Colonic mucosa (tissue), 4 donors: ENCODE measurements at regions not wholly inside any gene's neighbourhood (a gene's known extent, or its start where the extent isn't known, plus 50 kb on each side); places are given as distances from the start of the nearest gene placed in this dataset.
"Not testable (repeated sequence)": the region's sequence is repeated elsewhere in the genome, so short reads cannot be mapped to it uniquely, and the experiment has no call there.

Experiments
- DNase-seq: peaks from one replicate; pipeline ENCODE4 v3.0.0-alpha.2; 2020
- H3K27ac ChIP-seq: fragments of 200-600 bp; one replicate; pipeline ENCODE4 v1.8.0; 2021
- H3K27me3 ChIP-seq: fragments of 200-600 bp; one replicate; pipeline ENCODE4 v1.8.0; 2021
- H3K36me3 ChIP-seq: fragments of 200-600 bp; one replicate; pipeline ENCODE4 v1.8.0; 2021
- H3K4me1 ChIP-seq: fragments of 200-600 bp; one replicate; pipeline ENCODE4 v1.8.0; 2021; ENCODE audit warnings: mild to moderate bottlenecking
- H3K4me3 ChIP-seq: fragments of 200-600 bp; one replicate; pipeline ENCODE4 v1.8.0; 2021
- H3K9ac ChIP-seq, 2 donors: one replicate each; pipeline ENCODE4 v1.7.0; 2013; ENCODE audit warnings: control low read depth in 2 of 2, low read depth in 2 of 2, low read length in 2 of 2
- H3K9me3 ChIP-seq: fragments of 200-600 bp; one replicate; pipeline ENCODE4 v1.8.0; 2021
- CTCF ChIP-seq: fragments of 200-600 bp; IDR thresholded peaks from one replicate; pipeline ENCODE4 v1.8.0; 2022; ENCODE audit warnings: antibody characterized with exemption, mild to moderate bottlenecking
- intact Hi-C: fragments of 100-400 bp; cut with DNase I; formaldehyde crosslinking; loops from one replicate; pipeline ENCODE4 v1.14.1; 2022
- donor health status: healthy.
- donor health status: DM: no; HTN: no; CAD: no.
- donor health status: DM: no; HTN: no; CAD: no.

DNA sequence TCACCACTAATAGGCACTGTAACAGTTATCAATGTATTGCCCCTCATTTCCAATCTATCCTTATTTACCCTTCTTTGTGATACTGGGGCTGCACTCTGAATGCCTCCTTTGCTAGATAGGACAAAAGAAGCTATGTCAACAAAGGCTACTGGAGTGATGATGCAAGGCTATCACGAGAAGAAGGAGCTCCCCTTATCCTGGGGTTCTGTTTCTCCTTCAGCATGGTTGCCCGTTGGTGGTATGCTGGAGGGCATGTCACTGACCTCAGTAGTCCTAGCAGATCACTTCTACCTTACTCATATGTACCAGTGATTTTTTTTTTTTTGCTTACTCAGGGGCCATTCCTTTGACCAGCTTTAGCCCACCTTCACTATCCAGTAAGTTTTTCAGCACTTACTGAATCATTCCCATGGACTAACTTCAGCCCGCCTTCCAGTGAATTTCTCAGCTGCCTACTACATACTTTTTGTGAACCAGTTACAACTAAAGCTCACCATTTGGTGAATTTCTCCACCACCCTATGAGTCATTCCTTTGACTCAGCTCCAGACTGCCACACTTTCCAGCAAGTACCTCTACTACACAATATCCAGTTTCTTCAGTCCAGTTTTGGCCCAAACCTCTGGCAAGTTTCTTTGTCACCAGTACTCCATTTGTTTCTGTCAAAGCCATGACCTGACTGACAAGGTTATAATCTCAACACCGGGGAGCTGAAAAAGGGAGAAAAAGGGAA, 944.5 kb downstream of the KCNT2 start:
- H3K4me1 ChIP-seq, result no peaks in the 10 kb centered on the region
- DNase-seq, result no peak
- TF ChIP-seq CTCF, result no peak

DNA sequence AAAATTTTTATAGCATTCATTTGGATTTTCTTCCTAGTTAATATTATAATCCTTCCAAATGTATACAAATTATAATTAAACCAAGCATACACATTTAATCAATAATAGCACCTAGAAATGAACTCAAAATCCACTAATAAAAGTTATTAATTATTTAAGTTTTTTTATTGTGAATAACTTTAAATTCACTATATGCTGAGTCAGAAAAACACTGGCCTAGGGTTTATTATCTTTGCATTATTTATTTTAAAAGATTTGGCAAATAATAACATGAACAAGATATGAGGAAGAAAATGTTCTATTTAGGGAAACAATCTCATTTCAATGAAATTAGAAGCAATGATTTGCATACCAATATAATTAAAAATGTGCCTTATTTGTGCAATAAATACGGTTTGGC, 951.5 kb downstream of the KCNT2 start:
- no peaks in the 10 kb centered on the region for H3K27me3 ChIP-seq
- TF ChIP-seq CTCF, result no peak
- H3K36me3 ChIP-seq, result no peaks in the 10 kb centered on the region
- H3K27ac ChIP-seq, result no peak overlapping the region
- H3K4me3 ChIP-seq, result no peak overlapping the region
- no peaks in the 10 kb centered on the region for H3K4me1 ChIP-seq
- intact Hi-C loops, result no loop called here
- no peak overlapping the region for H3K9ac ChIP-seq
- no peak for DNase-seq
- no peaks in the 10 kb centered on the region for H3K9me3 ChIP-seq

More for the DNA sequence above, 944.5 kb downstream of the KCNT2 start:
- H3K9me3 ChIP-seq, result no peaks in the 10 kb centered on the region
- no peak overlapping the region for H3K4me3 ChIP-seq
- H3K9ac ChIP-seq, result no peak overlapping the region
- no peaks in the 10 kb centered on the region for H3K36me3 ChIP-seq
- no peak overlapping the region for H3K27ac ChIP-seq
- H3K27me3 ChIP-seq, result no peaks in the 10 kb centered on the region
- intact Hi-C loops, result no loop called here

DNA sequence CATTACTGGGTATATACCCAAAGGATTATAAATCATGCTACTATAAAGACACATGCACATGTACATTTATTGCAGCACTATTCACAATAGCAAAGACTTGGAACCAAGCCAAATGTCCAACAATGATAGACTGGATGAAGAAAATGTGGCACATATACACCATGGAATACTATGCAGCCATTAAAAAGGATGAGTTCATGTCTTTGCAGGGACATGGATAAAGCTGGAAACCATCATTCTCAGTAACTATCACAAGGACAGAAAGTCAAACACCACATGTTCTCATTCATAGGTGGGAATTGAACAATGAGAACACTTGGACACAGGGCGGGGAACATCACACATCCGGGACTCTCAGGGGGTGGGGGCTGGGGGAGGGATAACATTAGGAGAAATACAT, 959.4 kb downstream of the KCNT2 start:
- H3K4me1 ChIP-seq, H3K27me3 ChIP-seq, H3K4me3 ChIP-seq, H3K36me3 ChIP-seq, DNase-seq, H3K9ac ChIP-seq, H3K27ac ChIP-seq, H3K9me3 ChIP-seq, intact Hi-C loops: not testable (repeated sequence)

- H3K4me3 ChIP-seq, result no peak overlapping the region
- no peak overlapping the region for H3K27ac ChIP-seq
- H3K27me3 ChIP-seq, result no peaks in the 10 kb centered on the region
- H3K4me1 ChIP-seq, result no peaks in the 10 kb centered on the region
- no peaks in the 10 kb centered on the region for H3K36me3 ChIP-seq
- H3K9me3 ChIP-seq, result no peaks in the 10 kb centered on the region
- TF ChIP-seq CTCF, result no peak
- H3K9ac ChIP-seq, result no peak overlapping the region
- intact Hi-C loops, result no loop called here
- DNase-seq, result no peak
Observed at GRCh38 chr1:195637539-195637938, 970.7 kb downstream of the KCNT2 start.

DNA sequence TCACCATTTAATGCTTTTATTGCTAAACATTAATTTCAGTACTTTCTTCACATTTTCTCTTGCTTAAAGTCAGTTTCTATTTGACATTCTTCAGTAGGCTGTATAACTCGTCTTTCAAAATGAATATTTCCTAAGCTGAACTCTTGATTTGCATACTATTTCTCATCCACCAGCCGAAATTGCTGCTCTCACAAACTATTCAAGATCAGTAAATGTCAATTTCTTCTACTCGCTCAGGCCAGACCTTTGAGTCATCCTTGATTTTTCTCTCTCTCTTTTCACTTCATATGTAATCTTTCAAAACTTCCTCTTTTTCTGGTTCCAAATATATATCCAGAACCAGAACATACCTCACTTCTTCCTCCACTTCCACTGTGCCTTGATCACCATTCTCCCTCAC, 990.0 kb downstream of the KCNT2 start:
- no peak for TF ChIP-seq CTCF
- H3K27me3 ChIP-seq, result no peaks in the 10 kb centered on the region
- H3K9me3 ChIP-seq, result no peaks in the 10 kb centered on the region
- H3K9ac ChIP-seq, result no peak overlapping the region
- no peak overlapping the region for H3K27ac ChIP-seq
- no peaks in the 10 kb centered on the region for H3K4me1 ChIP-seq
- DNase-seq, result no peak
- H3K36me3 ChIP-seq, result no peaks in the 10 kb centered on the region
- H3K4me3 ChIP-seq, result no peak overlapping the region
- intact Hi-C loops, result no loop called here

DNA sequence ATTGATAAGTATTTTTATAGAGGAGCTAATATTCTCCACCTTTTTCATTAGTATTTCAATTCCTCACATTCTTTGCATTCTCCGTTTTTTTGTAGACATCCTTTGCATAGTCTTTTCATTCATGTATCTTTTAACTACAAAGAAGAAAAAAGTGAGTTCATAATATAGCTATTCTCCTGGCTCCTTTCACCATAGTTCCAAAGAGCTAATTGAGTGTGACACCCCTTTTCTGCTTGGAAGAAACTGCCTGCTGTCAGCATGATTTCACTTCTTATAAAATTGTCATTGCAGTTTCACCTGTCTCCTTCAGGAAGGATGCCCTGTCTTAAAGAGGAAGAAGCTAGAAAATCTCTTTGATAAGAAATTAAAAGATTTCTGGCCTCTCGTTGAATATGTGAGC, 991.1 kb downstream of the KCNT2 start:
- Histone ChIP-seq H3K4me3 (no peak overlapping the region), H3K4me1 (no peaks in the 10 kb centered on the region), H3K36me3 (no peaks in the 10 kb centered on the region), H3K27ac (no peak overlapping the region), H3K9ac (no peak overlapping the region), H3K27me3 (no peaks in the 10 kb centered on the region), H3K9me3 (no peaks in the 10 kb centered on the region)
- DNase-seq, result no peak
- intact Hi-C loops, result no loop called here
- TF ChIP-seq CTCF, result no peak
